Psoas muscle (tissue), 7 donors: ENCODE measurements at regions not wholly inside any gene's neighbourhood (a gene's known extent, or its start where the extent isn't known, plus 50 kb on each side); places are given as distances from the start of the nearest gene placed in this dataset.

Source experiments
- ATAC-seq, 4 donors: fragments of 200-7000 bp; cut with Tn5 transposase; one replicate each; pipeline ENCODE4 v1.9.1; 2020; ENCODE audit warnings: moderate library complexity in 3 of 4, mild to moderate bottlenecking in 2 of 4
- DNase-seq, 2 donors: peaks; one replicate each; pipeline ENCODE4 v3.0.0-alpha.2; 2020
- H3K27ac ChIP-seq: fragments of 200-600 bp; one replicate; pipeline ENCODE4 v1.8.0; 2022
- H3K27me3 ChIP-seq, 3 donors: fragments of 200-600 bp in 1 of 3; one replicate each; pipeline versions ENCODE4 v1.6.1 to v1.8.0; 2013 to 2022; ENCODE audit warnings: low read length in 2 of 3, mild to moderate bottlenecking in 2 of 3, moderate library complexity in 1 of 3; ENCODE audit not compliant: insufficient read depth in 3 of 3
- H3K36me3 ChIP-seq, 2 donors: fragments of 200-600 bp in 1 of 2; one replicate each; pipeline versions ENCODE4 v1.6.1 to v1.8.0; 2013 to 2022; ENCODE audit warnings: low read depth in 1 of 2, mild to moderate bottlenecking in 1 of 2, moderate library complexity in 1 of 2; ENCODE audit not compliant: insufficient read depth in 1 of 2
- H3K4me1 ChIP-seq: fragments of 200-600 bp; one replicate; pipeline ENCODE4 v1.8.0; 2022
- H3K4me3 ChIP-seq: fragments of 200-600 bp; one replicate; pipeline ENCODE4 v1.8.0; 2022; ENCODE audit warnings: mild to moderate bottlenecking
- H3K9me3 ChIP-seq: fragments of 200-600 bp; one replicate; pipeline ENCODE4 v1.8.0; 2022
- WGBS, 3 donors: extraction: QIAGEN DNeasy Blood & Tissue Kit; methylation state at CpG; one replicate each; pipeline versions ENCODE4 v1.1.6 to v1.1.7; 2013; 5-methylcytosine and 5-hydroxymethylcytosine counted together
- intact Hi-C, 2 donors: fragments of 100-400 bp; cut with DNase I; formaldehyde crosslinking; loops; one replicate each; pipeline versions ENCODE4 v1.11.0 to v1.14.2; 2022
- TF ChIP-seq, protein P1 (sequence below): fragments of 200-600 bp; IDR thresholded peaks from one replicate; pipeline ENCODE4 v1.8.0; 2022; ENCODE audit warnings: antibody characterized with exemption
- donor health status: healthy with polysubstance abuse.
- donor health status: DM: no; HTN: no; CAD: no; lungs with moderate emphysema.
- donor health status: Bipolar disorder and iron deficiency.
- donor health status: healthy.
- donor health status: DM: yes; HTN: yes; CAD: no.
- donor health status: DM: no; HTN: no; CAD: no.
- donor health status: DM: yes; HTN: yes; CAD: no.

DNA sequence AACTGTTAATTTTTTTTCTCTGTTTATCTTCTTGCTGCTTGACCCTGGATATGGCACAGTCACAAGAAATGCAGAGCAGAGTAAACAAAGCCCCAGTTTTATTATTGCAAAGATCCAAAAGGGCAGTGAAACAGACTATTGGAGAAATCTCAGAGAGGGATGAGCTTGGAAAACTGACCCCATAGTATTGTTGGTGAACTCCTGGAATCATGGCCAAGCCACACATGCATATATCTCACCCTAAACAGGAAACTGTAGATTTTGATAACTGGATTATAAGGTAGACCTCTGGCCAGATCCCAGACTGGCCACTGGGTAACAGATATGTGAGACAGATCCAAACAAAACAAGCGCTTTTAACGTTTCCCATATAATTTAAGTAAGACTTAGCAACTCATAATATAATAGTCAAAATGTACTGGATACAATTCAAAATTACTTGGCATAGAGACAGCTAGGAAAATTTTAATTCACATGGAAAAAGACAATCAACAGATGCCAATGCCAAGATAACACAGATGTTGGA, 263.5 kb upstream of the SEMA6A start:
- DNase-seq (no peak), ATAC-seq (no peak)
- Histone ChIP-seq H3K27me3 (no peaks in the 10 kb centered on the region), H3K9me3 (no peaks in the 10 kb centered on the region), H3K4me1 (no peaks in the 10 kb centered on the region), H3K36me3 (no peaks in the 10 kb centered on the region), H3K27ac (no peak overlapping the region), H3K4me3 (no peak overlapping the region)
- intact Hi-C loops: no loop called here
- TF ChIP-seq, protein P1, sequence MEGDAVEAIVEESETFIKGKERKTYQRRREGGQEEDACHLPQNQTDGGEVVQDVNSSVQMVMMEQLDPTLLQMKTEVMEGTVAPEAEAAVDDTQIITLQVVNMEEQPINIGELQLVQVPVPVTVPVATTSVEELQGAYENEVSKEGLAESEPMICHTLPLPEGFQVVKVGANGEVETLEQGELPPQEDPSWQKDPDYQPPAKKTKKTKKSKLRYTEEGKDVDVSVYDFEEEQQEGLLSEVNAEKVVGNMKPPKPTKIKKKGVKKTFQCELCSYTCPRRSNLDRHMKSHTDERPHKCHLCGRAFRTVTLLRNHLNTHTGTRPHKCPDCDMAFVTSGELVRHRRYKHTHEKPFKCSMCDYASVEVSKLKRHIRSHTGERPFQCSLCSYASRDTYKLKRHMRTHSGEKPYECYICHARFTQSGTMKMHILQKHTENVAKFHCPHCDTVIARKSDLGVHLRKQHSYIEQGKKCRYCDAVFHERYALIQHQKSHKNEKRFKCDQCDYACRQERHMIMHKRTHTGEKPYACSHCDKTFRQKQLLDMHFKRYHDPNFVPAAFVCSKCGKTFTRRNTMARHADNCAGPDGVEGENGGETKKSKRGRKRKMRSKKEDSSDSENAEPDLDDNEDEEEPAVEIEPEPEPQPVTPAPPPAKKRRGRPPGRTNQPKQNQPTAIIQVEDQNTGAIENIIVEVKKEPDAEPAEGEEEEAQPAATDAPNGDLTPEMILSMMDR: no peak
- 17 to 25% (median 19%) methylated on average over 2 of the region's 2 CpGs for WGBS, 3 donors

DNA sequence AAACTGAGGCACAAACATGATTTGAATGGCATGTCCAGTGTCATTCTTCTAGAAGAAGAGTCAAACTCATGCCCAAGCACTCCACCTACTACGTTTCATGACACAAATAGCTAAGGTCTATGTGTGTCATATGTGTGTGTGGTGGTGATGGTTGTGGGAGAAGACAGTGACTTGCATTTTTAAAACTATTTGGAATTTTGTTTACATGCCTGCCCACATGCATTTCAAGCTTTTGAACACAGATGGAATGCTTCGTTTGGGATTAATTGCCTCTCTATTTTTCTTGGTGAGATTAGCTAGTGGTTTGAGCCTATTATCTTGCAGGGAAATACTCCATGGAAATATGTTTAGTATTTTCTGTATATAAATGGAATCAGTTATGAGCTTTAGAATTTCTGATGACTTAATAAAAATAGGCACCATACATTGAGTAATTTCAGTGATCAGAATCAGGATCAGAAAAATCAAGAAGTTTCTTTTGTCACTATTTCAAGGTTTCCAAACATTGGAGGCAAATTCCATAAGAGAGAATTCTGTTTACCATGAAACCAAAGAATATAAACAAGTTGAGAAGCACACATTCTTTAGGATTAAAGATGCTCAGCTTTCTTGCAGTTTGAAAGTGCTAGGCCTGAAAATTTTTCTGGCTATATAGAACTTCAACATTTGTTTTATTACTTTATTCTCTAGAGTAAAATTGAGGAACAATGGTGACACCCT, 260.3 kb upstream of the SEMA6A start:
- Histone ChIP-seq H3K36me3 (no peaks in the 10 kb centered on the region), H3K27ac (no peak overlapping the region), H3K4me1 (no peaks in the 10 kb centered on the region), H3K4me3 (no peak overlapping the region), H3K27me3 (no peaks in the 10 kb centered on the region), H3K9me3 (no peaks in the 10 kb centered on the region)
- TF ChIP-seq, protein P1: no peak
- no peak for DNase-seq
- 73 to 78% (median 73%) methylated on average over 2 of the region's 2 CpGs for WGBS, 3 donors
- intact Hi-C loops: no loop called here
- ATAC-seq: no peak

- Histone ChIP-seq H3K27me3 (no peaks in the 10 kb centered on the region), H3K36me3 (no peaks in the 10 kb centered on the region), H3K4me1 (no peaks in the 10 kb centered on the region), H3K9me3 (no peaks in the 10 kb centered on the region), H3K27ac (no peak overlapping the region), H3K4me3 (no peak overlapping the region)
- no peak for ATAC-seq
- no peak for DNase-seq
- TF ChIP-seq, protein P1: no peak
- WGBS, 3 donors: 90 to 95% (median 93%) methylated on average over 4 of the region's 4 CpGs
- intact Hi-C loops: no loop called here
Observed at GRCh38 chr5:116830079-116830478, 255.5 kb upstream of the SEMA6A start.

DNA sequence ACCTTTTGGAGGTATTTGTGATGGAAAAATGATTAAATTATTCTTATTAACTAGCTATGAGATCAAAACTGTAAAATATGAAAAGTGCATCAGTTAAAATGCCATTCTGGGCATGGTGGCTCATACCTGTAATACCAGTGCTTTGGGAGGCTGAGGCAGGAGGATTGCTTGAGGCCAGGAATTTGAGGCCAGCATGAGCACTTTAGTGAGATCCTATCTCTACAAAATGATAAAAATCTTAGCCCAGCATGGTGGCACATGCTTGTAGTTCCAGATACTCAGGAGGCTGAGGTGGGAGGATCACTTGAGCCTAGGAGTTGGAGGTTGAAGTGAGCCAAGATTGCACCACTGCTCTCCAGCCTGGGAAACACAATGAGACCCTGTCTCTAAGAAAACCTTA, 252.5 kb upstream of the SEMA6A start:
- ATAC-seq (no peak), DNase-seq (no peak)
- H3K9me3 ChIP-seq: no peaks in the 10 kb centered on the region
- H3K36me3 ChIP-seq: no peaks in the 10 kb centered on the region
- TF ChIP-seq, protein P1: no peak
- H3K4me1 ChIP-seq: no peaks in the 10 kb centered on the region
- no peak overlapping the region for H3K4me3 ChIP-seq
- H3K27ac ChIP-seq: no peak overlapping the region
- intact Hi-C loops: no loop called here
- no peaks in the 10 kb centered on the region for H3K27me3 ChIP-seq

- H3K27me3 ChIP-seq: no peaks in the 10 kb centered on the region
- no peaks in the 10 kb centered on the region for H3K9me3 ChIP-seq
- H3K4me1 ChIP-seq: no peaks in the 10 kb centered on the region
- no peak overlapping the region for H3K27ac ChIP-seq
- DNase-seq: no peak
- TF ChIP-seq, protein P1: no peak
- 81 to 89% (median 87%) methylated on average over 1 of the region's 1 CpG for WGBS, 3 donors
- no peak overlapping the region for H3K4me3 ChIP-seq
- H3K36me3 ChIP-seq: no peaks in the 10 kb centered on the region
- no peak for ATAC-seq
- intact Hi-C loops: no loop called here
Observed at GRCh38 chr5:116825486-116825885, 250.9 kb upstream of the SEMA6A start.
